Glutamatergic neuron (in vitro differentiated cells): ENCODE measurements at regions not wholly inside any gene's neighbourhood (a gene's known extent, or its start where the extent isn't known, plus 50 kb on each side); places are given as distances from the start of the nearest gene placed in this dataset.

Experiments used
- DNase-seq: peaks from one replicate; pipeline ENCODE4 v3.0.0; 2022
- H3K27ac Mint-ChIP-seq: one replicate; pipeline ENCODE4 v1.8.0; 2020; ENCODE audit warnings: mild to moderate bottlenecking, mixed read lengths, inconsistent platforms; ENCODE audit not compliant: unreplicated experiment
- H3K27me3 Mint-ChIP-seq: one replicate; pipeline ENCODE4 v1.8.0; 2020; ENCODE audit warnings: mild to moderate bottlenecking, moderate library complexity, mixed read lengths, inconsistent platforms; ENCODE audit not compliant: unreplicated experiment
- H3K36me3 Mint-ChIP-seq: one replicate; pipeline ENCODE4 v1.8.0; 2020; ENCODE audit warnings: mild to moderate bottlenecking, mixed read lengths, inconsistent platforms; ENCODE audit not compliant: unreplicated experiment
- H3K4me1 Mint-ChIP-seq: one replicate; pipeline ENCODE4 v1.8.0; 2020; ENCODE audit warnings: mild to moderate bottlenecking, low read depth, mixed read lengths, inconsistent platforms; ENCODE audit not compliant: unreplicated experiment
- H3K4me3 Mint-ChIP-seq: one replicate; pipeline ENCODE4 v1.8.0; 2020; ENCODE audit warnings: mild to moderate bottlenecking, mixed read lengths, inconsistent platforms; ENCODE audit not compliant: unreplicated experiment
- H3K9me3 Mint-ChIP-seq: one replicate; pipeline ENCODE4 v1.8.0; 2020; ENCODE audit warnings: mild to moderate bottlenecking, moderate library complexity, mixed read lengths, inconsistent platforms; ENCODE audit not compliant: unreplicated experiment
- TF ChIP-seq, protein P1 (sequence below): fragments of 200-600 bp; sonication (generic); IDR thresholded peaks from one replicate; pipeline ENCODE4 v1.5.0; 2021; ENCODE audit not compliant: partially characterized antibody, unreplicated experiment

DNA sequence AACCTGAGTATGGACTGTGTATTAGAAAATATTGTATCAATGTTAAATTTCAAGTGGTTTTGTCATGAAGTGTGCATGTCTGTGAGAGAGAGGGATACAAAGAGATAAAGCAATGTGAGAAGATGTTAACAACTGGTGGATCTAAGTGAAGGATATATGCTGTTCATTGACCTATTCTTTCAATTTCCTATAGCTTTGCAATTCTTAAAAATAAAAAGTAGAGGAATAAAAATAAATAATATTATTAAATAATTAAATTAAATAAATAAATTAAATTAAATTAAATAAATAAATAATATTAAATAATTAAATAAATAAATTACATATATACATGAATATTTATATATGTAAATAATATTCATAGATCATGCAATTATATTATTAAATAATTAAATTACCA, 131.2 kb upstream of the DACH1 start:
- H3K27me3 Mint-ChIP-seq: no peaks in the 10 kb centered on the region
- no peak overlapping the region for H3K4me3 Mint-ChIP-seq
- H3K4me1 Mint-ChIP-seq: no peaks in the 10 kb centered on the region
- TF ChIP-seq, protein P1, sequence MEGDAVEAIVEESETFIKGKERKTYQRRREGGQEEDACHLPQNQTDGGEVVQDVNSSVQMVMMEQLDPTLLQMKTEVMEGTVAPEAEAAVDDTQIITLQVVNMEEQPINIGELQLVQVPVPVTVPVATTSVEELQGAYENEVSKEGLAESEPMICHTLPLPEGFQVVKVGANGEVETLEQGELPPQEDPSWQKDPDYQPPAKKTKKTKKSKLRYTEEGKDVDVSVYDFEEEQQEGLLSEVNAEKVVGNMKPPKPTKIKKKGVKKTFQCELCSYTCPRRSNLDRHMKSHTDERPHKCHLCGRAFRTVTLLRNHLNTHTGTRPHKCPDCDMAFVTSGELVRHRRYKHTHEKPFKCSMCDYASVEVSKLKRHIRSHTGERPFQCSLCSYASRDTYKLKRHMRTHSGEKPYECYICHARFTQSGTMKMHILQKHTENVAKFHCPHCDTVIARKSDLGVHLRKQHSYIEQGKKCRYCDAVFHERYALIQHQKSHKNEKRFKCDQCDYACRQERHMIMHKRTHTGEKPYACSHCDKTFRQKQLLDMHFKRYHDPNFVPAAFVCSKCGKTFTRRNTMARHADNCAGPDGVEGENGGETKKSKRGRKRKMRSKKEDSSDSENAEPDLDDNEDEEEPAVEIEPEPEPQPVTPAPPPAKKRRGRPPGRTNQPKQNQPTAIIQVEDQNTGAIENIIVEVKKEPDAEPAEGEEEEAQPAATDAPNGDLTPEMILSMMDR: no peak
- no peaks in the 10 kb centered on the region for H3K9me3 Mint-ChIP-seq
- no peak overlapping the region for H3K27ac Mint-ChIP-seq
- DNase-seq: no peak
- peaks cover 7% of the 10 kb centered on the region for H3K36me3 Mint-ChIP-seq

DNA sequence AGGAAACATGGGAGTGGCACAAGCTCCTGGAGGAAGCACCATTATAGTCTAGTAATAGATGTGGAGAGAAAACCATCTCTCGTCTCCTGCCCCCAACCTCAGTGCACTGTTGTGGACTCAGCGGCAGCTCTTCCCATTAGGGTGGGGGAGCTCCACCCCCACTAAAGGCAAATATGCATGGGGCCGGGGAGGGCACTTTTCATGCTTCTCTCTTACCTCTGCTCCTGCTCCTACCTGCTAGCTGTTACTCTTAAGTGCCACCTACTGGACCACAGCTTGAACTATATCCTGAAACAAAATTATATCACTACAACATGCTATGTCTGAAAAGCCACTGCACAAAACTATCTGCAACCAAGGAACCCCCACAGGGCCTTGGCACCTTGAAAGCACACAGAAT, 112.6 kb upstream of the DACH1 start:
- Mint-ChIP-seq H3K4me1 (no peaks in the 10 kb centered on the region), H3K27ac (no peak overlapping the region), H3K36me3 (peaks cover 19% of the 10 kb centered on the region), H3K4me3 (no peak overlapping the region), H3K27me3 (no peaks in the 10 kb centered on the region), H3K9me3 (peaks cover 3% of the 10 kb centered on the region)
- no peak for DNase-seq
- TF ChIP-seq, protein P1: peak; percentile 23

DNA sequence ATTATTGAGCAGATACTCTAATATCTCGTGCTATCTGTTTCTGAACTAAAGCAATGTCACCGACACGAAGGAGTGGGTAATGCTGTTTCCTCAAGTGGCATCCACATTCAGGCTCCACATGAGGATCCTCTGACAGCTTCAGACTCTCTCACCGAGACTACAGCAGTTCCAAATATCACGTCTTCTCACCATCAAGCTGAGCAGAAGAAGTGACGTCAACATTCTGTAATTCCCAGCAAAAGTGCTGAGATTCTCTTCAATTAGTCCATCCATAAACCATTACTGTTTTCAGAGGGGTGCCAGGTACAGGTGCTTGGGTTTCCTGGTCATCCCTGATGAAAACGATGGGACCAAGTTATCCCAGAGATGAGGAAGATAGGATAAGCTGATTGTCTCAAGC, 110.0 kb upstream of the DACH1 start:
- Mint-ChIP-seq H3K27me3 (no peaks in the 10 kb centered on the region), H3K27ac (no peak overlapping the region), H3K4me1 (no peaks in the 10 kb centered on the region), H3K9me3 (no peaks in the 10 kb centered on the region), H3K36me3 (peaks cover 2% of the 10 kb centered on the region), H3K4me3 (no peak overlapping the region)
- TF ChIP-seq, protein P1: no peak
- DNase-seq: no peak

DNA sequence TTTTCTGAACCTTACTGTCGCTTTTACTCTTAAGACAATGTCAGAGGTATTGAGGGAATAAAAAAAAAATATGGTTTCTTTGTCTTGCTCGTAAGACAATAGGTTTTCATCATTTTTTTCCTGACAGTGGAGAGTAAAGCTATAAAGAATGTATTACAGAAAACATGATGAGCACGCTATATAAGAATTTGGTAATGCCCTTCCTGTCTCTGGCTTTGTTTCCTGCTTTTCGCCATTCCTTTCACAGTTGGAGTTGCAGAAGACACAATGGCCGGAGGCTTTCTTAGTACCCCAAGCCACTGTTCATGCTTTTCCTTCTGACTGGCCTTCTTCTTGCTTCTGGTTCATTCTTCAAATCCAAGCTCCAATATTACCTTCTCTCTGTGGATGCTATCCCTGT, 101.0 kb upstream of the DACH1 start:
- Mint-ChIP-seq H3K4me3 (no peak overlapping the region), H3K4me1 (no peaks in the 10 kb centered on the region), H3K27ac (no peak overlapping the region), H3K9me3 (no peaks in the 10 kb centered on the region), H3K27me3 (peaks cover 2% of the 10 kb centered on the region), H3K36me3 (no peaks in the 10 kb centered on the region)
- TF ChIP-seq, protein P1: no peak
- no peak for DNase-seq

DNA sequence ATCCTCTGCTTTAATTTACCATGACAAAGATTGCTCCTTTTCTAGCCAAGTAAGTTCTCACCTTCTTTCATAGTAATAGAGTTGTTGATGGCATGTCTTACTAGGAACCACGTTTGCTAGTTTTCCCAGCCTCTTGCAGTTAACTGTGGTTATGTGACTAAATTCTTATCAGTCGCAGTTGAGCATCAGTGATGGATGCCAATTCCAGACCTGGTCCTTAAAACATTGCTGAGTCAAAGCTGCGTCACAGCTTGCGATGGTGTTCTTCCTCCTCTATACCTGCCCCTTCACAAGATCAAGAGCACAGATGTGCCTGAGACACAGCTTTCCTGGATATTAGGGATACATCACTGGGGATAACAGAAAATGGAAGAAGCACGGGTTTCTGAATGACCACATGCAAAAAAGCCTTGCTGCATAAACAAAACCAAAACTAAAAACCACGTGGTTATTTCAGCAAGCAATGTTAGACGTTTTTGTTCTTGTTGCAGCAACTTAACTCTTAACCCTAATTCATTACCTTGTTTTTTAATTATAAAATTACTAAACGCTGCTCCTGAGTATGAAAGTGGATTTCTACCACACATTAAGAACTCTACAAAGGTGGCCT, 97.6 kb upstream of the DACH1 start:
- Mint-ChIP-seq H3K4me1 (no peaks in the 10 kb centered on the region), H3K27me3 (peaks cover 2% of the 10 kb centered on the region), H3K4me3 (no peak overlapping the region), H3K27ac (no peak overlapping the region), H3K36me3 (no peaks in the 10 kb centered on the region), H3K9me3 (no peaks in the 10 kb centered on the region)
- DNase-seq: no peak
- TF ChIP-seq, protein P1: no peak
